ENCODE measurements at regions not wholly inside any gene's neighbourhood (a gene's known extent, or its start where the extent isn't known, plus 50 kb on each side); places are given as distances from the start of the nearest gene placed in this dataset.

- intact Hi-C loops (cut with micrococcal nuclease) = loop anchor here (2.0 kb wide), 1 partner anchor 181 kb away; no protein-coding TSS in a partner anchor
- no TSS peak for BruUV-seq (replicated peaks)
- no peak for ATAC-seq
These were observed 107.4 kb upstream of the ACP3 start for GRCh38 chr3:132209855-132210254.

More at GRCh38 chr3:132209855-132210254, 107.4 kb upstream of the ACP3 start:
- ChIA-PET RAD21 (ENCODE audit: low non-redundant PET in 1 of 2, low total read pairs in 2 of 2, uncharacterized antibody in 2 of 2, unreplicated experiment in 2 of 2) (no interaction called here), CTCF (interaction anchor here (0.9 to 2.4 kb wide), 9 partner anchors 10 to 195 kb away, joined by 3 to 19 read pairs (median 5); no protein-coding TSS in a partner anchor), POLR2A (no interaction called here)
- H2AFZ ChIP-seq (ENCODE audit: low read depth, low read length, poor library complexity, severe bottlenecking) = no peak overlapping the region
- H4K20me1 ChIP-seq (ENCODE audit: insufficient read depth) = no peaks in the 10 kb centered on the region
- H3K4me1 ChIP-seq (ENCODE audit: control insufficient read depth in 1 of 2, insufficient read depth in 2 of 2, low read length in 2 of 2) = no peaks in the 10 kb centered on the region
- H3K9ac ChIP-seq (ENCODE audit: low read length) = no peak overlapping the region
- TF ChIP-seq SP1 (IDR thresholded peaks at IDR 0.05; ENCODE audit: low read depth) (no peak), CBX3 (IDR thresholded peaks at IDR 0.05; ENCODE audit: low read depth) (no peak), EZH2phosphoT487 (IDR thresholded peaks at IDR 0.05; ENCODE audit: borderline replicate concordance) (no peak), RAD21 (IDR thresholded peaks at IDR 0.05; ENCODE audit: low read depth) (no peak), SRF (IDR thresholded peaks at IDR 0.05; ENCODE audit: low read depth) (no peak), ELF1 (IDR thresholded peaks at IDR 0.05; ENCODE audit: borderline replicate concordance, low read depth) (no peak)
- TF ChIP-seq, protein P1, sequence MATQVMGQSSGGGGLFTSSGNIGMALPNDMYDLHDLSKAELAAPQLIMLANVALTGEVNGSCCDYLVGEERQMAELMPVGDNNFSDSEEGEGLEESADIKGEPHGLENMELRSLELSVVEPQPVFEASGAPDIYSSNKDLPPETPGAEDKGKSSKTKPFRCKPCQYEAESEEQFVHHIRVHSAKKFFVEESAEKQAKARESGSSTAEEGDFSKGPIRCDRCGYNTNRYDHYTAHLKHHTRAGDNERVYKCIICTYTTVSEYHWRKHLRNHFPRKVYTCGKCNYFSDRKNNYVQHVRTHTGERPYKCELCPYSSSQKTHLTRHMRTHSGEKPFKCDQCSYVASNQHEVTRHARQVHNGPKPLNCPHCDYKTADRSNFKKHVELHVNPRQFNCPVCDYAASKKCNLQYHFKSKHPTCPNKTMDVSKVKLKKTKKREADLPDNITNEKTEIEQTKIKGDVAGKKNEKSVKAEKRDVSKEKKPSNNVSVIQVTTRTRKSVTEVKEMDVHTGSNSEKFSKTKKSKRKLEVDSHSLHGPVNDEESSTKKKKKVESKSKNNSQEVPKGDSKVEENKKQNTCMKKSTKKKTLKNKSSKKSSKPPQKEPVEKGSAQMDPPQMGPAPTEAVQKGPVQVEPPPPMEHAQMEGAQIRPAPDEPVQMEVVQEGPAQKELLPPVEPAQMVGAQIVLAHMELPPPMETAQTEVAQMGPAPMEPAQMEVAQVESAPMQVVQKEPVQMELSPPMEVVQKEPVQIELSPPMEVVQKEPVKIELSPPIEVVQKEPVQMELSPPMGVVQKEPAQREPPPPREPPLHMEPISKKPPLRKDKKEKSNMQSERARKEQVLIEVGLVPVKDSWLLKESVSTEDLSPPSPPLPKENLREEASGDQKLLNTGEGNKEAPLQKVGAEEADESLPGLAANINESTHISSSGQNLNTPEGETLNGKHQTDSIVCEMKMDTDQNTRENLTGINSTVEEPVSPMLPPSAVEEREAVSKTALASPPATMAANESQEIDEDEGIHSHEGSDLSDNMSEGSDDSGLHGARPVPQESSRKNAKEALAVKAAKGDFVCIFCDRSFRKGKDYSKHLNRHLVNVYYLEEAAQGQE (IDR thresholded peaks at IDR 0.05; ENCODE audit: low read depth) = no peak
- H3K4me2 ChIP-seq (ENCODE audit: low read length) = no peak overlapping the region
- no peak overlapping the region for H3K4me3 ChIP-seq (replicated peaks in 1 of 2; ENCODE audit: low read depth in 1 of 2, low read length in 2 of 2)
- H3K9me2 ChIP-seq (ENCODE audit: insufficient read depth) = no peaks in the 10 kb centered on the region
- H3K79me2 ChIP-seq (ENCODE audit: insufficient read depth, low read length) = no peaks in the 10 kb centered on the region
- H3K9me3 ChIP-seq (ENCODE audit: control insufficient read depth in 1 of 2, insufficient read depth in 1 of 2, low read depth in 1 of 2, low read length in 2 of 2) = no peaks in the 10 kb centered on the region
- peaks cover 11% of the 10 kb centered on the region; the same call in 1 of the 2 replicates for H3K27me3 ChIP-seq (ENCODE audit: insufficient read depth, low read length)
- no peaks in the 10 kb centered on the region for H3K36me3 ChIP-seq (ENCODE audit: control insufficient read depth in 1 of 2, insufficient read depth in 2 of 2, low read length in 2 of 2)
- H3K27ac ChIP-seq (ENCODE audit: low read depth, low read length) = no peak overlapping the region
- no peak for DNase-seq (ENCODE audit: low read depth, low spot score)

Data from HCT116 (cell line).